HepG2 (cell line): ENCODE measurements at regions not wholly inside any gene's neighbourhood (a gene's known extent, or its start where the extent isn't known, plus 50 kb on each side); places are given as distances from the start of the nearest gene placed in this dataset.

Experiments used
- POLR2A ChIP-seq, 2 experiments: IDR thresholded peaks; 2 replicates each; pipeline ENCODE4 v1.6.1; 2011; ENCODE audit warnings: low read depth in 2 of 2, low read length in 2 of 2, mild to moderate bottlenecking in 1 of 2, moderate library complexity in 1 of 2; ENCODE audit not compliant: insufficient read depth in 1 of 2
- SP1 ChIP-seq, 2 experiments: fragments of 450-650 bp in 1 of 2; sonication (generic) in 1 of 2; formaldehyde crosslinking in 1 of 2; IDR thresholded peaks; 2 replicates each; pipeline versions ENCODE4 v1.4.0 to v1.6.1; 2016 to 2020; ENCODE audit warnings: missing genetic modification reagents in 1 of 2
- ZNF274 ChIP-seq: sonication (generic); formaldehyde crosslinking; IDR thresholded peaks from 2 replicates; pipeline ENCODE4 v1.5.1; 2020; ENCODE audit warnings: mild to moderate bottlenecking, missing genetic modification reagents
- ZNF547 ChIP-seq: sonication (generic); formaldehyde crosslinking; IDR thresholded peaks from 2 replicates; pipeline ENCODE4 v1.5.1; 2020; ENCODE audit warnings: mild to moderate bottlenecking, missing genetic modification reagents
- ZNF577 ChIP-seq: sonication (generic); formaldehyde crosslinking; IDR thresholded peaks from 2 replicates; pipeline ENCODE4 v1.4.0; 2020; ENCODE audit warnings: mild to moderate bottlenecking, low read depth, missing genetic modification reagents, borderline replicate concordance
- TF ChIP-seq, protein P1 (sequence below), 2 experiments: fragments of 450-650 bp in 1 of 2; sonication (generic) in 1 of 2; formaldehyde crosslinking in 1 of 2; IDR thresholded peaks; 2 replicates each; pipeline versions ENCODE4 v1.6.1 to v1.8.0; 2016 to 2022; ENCODE audit warnings: antibody characterized with exemption in 1 of 2, mild to moderate bottlenecking in 1 of 2, missing genetic modification reagents in 1 of 2

DNA sequence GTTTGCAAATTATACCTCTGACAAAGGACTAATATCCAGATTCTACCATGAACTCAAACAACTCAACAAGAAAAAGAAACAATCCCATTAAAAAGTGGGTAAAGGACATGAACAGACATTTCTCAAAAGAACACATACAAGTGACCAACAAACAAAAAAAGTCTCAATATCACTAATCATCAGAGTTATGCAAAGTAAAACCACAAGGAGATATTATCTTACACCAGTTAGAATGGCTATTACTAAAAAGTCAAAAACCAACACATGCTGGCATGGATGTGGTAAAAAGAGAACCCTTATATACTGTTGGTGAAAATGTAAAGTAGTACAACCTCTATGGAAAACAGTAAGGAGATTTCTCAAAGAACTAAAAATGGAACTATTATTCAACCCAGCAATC, 234.4 kb downstream of the NKX6-1 start:
- TF ChIP-seq, protein P1, sequence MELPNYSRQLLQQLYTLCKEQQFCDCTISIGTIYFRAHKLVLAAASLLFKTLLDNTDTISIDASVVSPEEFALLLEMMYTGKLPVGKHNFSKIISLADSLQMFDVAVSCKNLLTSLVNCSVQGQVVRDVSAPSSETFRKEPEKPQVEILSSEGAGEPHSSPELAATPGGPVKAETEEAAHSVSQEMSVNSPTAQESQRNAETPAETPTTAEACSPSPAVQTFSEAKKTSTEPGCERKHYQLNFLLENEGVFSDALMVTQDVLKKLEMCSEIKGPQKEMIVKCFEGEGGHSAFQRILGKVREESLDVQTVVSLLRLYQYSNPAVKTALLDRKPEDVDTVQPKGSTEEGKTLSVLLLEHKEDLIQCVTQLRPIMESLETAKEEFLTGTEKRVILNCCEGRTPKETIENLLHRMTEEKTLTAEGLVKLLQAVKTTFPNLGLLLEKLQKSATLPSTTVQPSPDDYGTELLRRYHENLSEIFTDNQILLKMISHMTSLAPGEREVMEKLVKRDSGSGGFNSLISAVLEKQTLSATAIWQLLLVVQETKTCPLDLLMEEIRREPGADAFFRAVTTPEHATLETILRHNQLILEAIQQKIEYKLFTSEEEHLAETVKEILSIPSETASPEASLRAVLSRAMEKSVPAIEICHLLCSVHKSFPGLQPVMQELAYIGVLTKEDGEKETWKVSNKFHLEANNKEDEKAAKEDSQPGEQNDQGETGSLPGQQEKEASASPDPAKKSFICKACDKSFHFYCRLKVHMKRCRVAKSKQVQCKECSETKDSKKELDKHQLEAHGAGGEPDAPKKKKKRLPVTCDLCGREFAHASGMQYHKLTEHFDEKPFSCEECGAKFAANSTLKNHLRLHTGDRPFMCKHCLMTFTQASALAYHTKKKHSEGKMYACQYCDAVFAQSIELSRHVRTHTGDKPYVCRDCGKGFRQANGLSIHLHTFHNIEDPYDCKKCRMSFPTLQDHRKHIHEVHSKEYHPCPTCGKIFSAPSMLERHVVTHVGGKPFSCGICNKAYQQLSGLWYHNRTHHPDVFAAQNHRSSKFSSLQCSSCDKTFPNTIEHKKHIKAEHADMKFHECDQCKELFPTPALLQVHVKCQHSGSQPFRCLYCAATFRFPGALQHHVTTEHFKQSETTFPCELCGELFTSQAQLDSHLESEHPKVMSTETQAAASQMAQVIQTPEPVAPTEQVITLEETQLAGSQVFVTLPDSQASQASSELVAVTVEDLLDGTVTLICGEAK (IDR thresholded peaks at IDR 0.05), result no peak
- TF ChIP-seq, protein P1 (CRISPR knock-in tag; IDR thresholded peaks at IDR 0.05), result no peak
- no peak for TF ChIP-seq ZNF577 (CRISPR knock-in tag)
- TF ChIP-seq POLR2A (IDR thresholded peaks at IDR 0.05; ENCODE audit: insufficient read depth in 1 of 2, low read depth in 2 of 2, low read length in 2 of 2), result no peak
- TF ChIP-seq ZNF547, result no peak
- no peak for TF ChIP-seq ZNF274
- TF ChIP-seq SP1 (IDR thresholded peaks at IDR 0.05), result no peak
- TF ChIP-seq SP1 (CRISPR knock-in tag; IDR thresholded peaks at IDR 0.05), result no peak
